GM12892 (cell line): ENCODE measurements at regions not wholly inside any gene's neighbourhood (a gene's known extent, or its start where the extent isn't known, plus 50 kb on each side); places are given as distances from the start of the nearest gene placed in this dataset.

Source experiments
- POLR2A ChIP-seq: IDR thresholded peaks from 2 replicates; pipeline ENCODE4 v1.6.1; 2011; ENCODE audit warnings: low read depth, low read length, control low read depth
- POLR2AphosphoS5 ChIP-seq: IDR thresholded peaks from 2 replicates; pipeline ENCODE4 v1.6.1; 2011; ENCODE audit warnings: low read depth, low read length, control low read depth
- TAF1 ChIP-seq: IDR thresholded peaks from 2 replicates; pipeline ENCODE4 v1.6.1; 2011; ENCODE audit warnings: low read depth, mild to moderate bottlenecking, control low read depth, low read length, borderline replicate concordance

GRCh38 chr6:33936886-33937285 is 133.1 kb upstream of the MLN start:
- TF ChIP-seq POLR2AphosphoS5 (no peak), TAF1 (no peak), POLR2A (no peak)
